HepG2 (cell line): ENCODE measurements at regions not wholly inside any gene's neighbourhood (a gene's known extent, or its start where the extent isn't known, plus 50 kb on each side); places are given as distances from the start of the nearest gene placed in this dataset.

ENCODE experiments used
- JUND ChIP-seq: sonication (generic); formaldehyde crosslinking; IDR thresholded peaks from 2 replicates; pipeline ENCODE4 v1.8.0; 2022; ENCODE audit warnings: mild to moderate bottlenecking, missing genetic modification reagents
- NFRKB ChIP-seq: fragments of 450-650 bp; IDR thresholded peaks from 2 replicates; pipeline ENCODE4 v1.6.1; 2017
- TCF7L2 ChIP-seq: IDR thresholded peaks from 2 replicates; pipeline ENCODE4 v1.6.1; 2011; ENCODE audit warnings: mild to moderate bottlenecking, low read depth, low read length, moderate library complexity
- YY1 ChIP-seq: IDR thresholded peaks from 2 replicates; pipeline ENCODE4 v1.6.1; 2011; ENCODE audit warnings: low read length, low read depth, moderate library complexity, mild to moderate bottlenecking; ENCODE audit not compliant: insufficient read depth, insufficient replicate concordance
- ZNF101 ChIP-seq: sonication (generic); formaldehyde crosslinking; IDR thresholded peaks from 2 replicates; pipeline ENCODE4 v1.4.0; 2020; ENCODE audit warnings: mild to moderate bottlenecking, low read depth, missing genetic modification reagents, borderline replicate concordance
- ZNF777 ChIP-seq: sonication (generic); formaldehyde crosslinking; IDR thresholded peaks from 2 replicates; pipeline ENCODE4 v1.4.0; 2020; ENCODE audit warnings: missing genetic modification reagents
- TF ChIP-seq, protein P1 (sequence below): sonication (generic); formaldehyde crosslinking; IDR thresholded peaks from 2 replicates; pipeline ENCODE4 v1.5.0; 2020; ENCODE audit warnings: mild to moderate bottlenecking, missing genetic modification reagents, moderate library complexity

DNA sequence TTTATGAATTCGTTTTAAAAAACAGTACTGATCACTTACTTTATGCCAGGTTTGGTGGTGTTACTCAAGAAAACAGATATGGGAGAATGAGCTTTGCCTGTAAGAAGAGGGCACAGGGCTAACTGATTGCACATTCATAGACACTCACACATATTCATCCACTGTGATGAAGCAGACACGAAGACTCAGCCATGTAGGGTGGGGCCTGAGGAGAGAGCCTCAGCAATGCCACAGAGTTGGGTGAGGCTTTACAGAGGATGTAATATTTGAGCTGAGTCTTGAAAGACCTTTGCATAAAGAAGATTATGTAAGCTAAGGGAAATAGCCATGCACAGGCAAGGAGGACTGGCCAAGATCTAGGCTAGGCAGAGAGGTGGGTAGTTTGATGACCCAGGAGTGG, 472.8 kb downstream of the PSAT1 start:
- TF ChIP-seq, protein P1, sequence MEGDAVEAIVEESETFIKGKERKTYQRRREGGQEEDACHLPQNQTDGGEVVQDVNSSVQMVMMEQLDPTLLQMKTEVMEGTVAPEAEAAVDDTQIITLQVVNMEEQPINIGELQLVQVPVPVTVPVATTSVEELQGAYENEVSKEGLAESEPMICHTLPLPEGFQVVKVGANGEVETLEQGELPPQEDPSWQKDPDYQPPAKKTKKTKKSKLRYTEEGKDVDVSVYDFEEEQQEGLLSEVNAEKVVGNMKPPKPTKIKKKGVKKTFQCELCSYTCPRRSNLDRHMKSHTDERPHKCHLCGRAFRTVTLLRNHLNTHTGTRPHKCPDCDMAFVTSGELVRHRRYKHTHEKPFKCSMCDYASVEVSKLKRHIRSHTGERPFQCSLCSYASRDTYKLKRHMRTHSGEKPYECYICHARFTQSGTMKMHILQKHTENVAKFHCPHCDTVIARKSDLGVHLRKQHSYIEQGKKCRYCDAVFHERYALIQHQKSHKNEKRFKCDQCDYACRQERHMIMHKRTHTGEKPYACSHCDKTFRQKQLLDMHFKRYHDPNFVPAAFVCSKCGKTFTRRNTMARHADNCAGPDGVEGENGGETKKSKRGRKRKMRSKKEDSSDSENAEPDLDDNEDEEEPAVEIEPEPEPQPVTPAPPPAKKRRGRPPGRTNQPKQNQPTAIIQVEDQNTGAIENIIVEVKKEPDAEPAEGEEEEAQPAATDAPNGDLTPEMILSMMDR (CRISPR knock-in tag): no peak
- no peak for TF ChIP-seq NFRKB
- TF ChIP-seq ZNF777: no peak
- TF ChIP-seq YY1: no peak
- TF ChIP-seq ZNF101 (CRISPR knock-in tag): no peak
- TF ChIP-seq TCF7L2: no peak
- TF ChIP-seq JUND (CRISPR knock-in tag): no peak
